C4-2B (cell line): ENCODE measurements at regions not wholly inside any gene's neighbourhood (a gene's known extent, or its start where the extent isn't known, plus 50 kb on each side); places are given as distances from the start of the nearest gene placed in this dataset.

Experiments used
- H3K27ac ChIP-seq: fragments of 450-650 bp; 2 replicates; pipeline ENCODE4 v1.5.1; 2017
- CTCF ChIP-seq: fragments of 450-650 bp; conservative IDR thresholded peaks from 2 replicates; pipeline ENCODE4 v1.5.1; 2017; ENCODE audit warnings: mild to moderate bottlenecking
- ZFX ChIP-seq: fragments of 450-650 bp; IDR thresholded peaks from 2 replicates; pipeline ENCODE4 v1.6.1; 2017

GRCh38 chr1:193769651-193770050, 583.2 kb upstream of the B3GALT2 start:
- no peak for TF ChIP-seq ZFX
- TF ChIP-seq CTCF: no peak
- no peak overlapping the region for H3K27ac ChIP-seq

- no peak for TF ChIP-seq CTCF
- TF ChIP-seq ZFX: no peak
- H3K27ac ChIP-seq: no peak overlapping the region
Observed at GRCh38 chr1:193767886-193768285, 581.5 kb upstream of the B3GALT2 start.

- no peak for TF ChIP-seq CTCF
- no peak for TF ChIP-seq ZFX
- no peak overlapping the region for H3K27ac ChIP-seq
Observed at GRCh38 chr1:193766329-193766728, 579.9 kb upstream of the B3GALT2 start.

GRCh38 chr1:193763266-193763665, 576.9 kb upstream of the B3GALT2 start:
- TF ChIP-seq ZFX (no peak), CTCF (no peak)
- H3K27ac ChIP-seq: no peak overlapping the region

GRCh38 chr1:193762236-193762635, 575.8 kb upstream of the B3GALT2 start:
- TF ChIP-seq CTCF (no peak), ZFX (no peak)
- H3K27ac ChIP-seq: no peak overlapping the region

- TF ChIP-seq CTCF (peak; percentile 33), ZFX (no peak)
- no peak overlapping the region for H3K27ac ChIP-seq
Observed at GRCh38 chr1:193755441-193755840, 569.0 kb upstream of the B3GALT2 start.

- no peak for TF ChIP-seq ZFX
- TF ChIP-seq CTCF: peak; percentile 59
- H3K27ac ChIP-seq: no peak overlapping the region
Observed at GRCh38 chr1:193754732-193755427, 568.5 kb upstream of the B3GALT2 start.
